Ovary (tissue), 3 donors: ENCODE measurements at regions not wholly inside any gene's neighbourhood (a gene's known extent, or its start where the extent isn't known, plus 50 kb on each side); places are given as distances from the start of the nearest gene placed in this dataset.

Experiments used
- CTCF ChIP-seq, 3 donors: fragments of 450-650 bp in 2 of 3; fragments of 200-600 bp in 1 of 3; IDR thresholded peaks; one replicate each; pipeline versions ENCODE4 v1.5.1 to v1.8.0; 2016 to 2022; ENCODE audit warnings: antibody characterized with exemption in 3 of 3, mild to moderate bottlenecking in 1 of 3
- POLR2A ChIP-seq: fragments of 450-650 bp; IDR thresholded peaks from one replicate; pipeline ENCODE4 v1.6.1; 2017; ENCODE audit warnings: antibody characterized with exemption, mild to moderate bottlenecking, moderate library complexity
- donor health status: DM: no; HTN: no; CAD: no.

- TF ChIP-seq POLR2A, result no peak
- no peak for TF ChIP-seq CTCF (IDR thresholded peaks at IDR 0.05)
Observed at GRCh38 chr5:39880985-39881384, 456.2 kb upstream of the DAB2 start.
